ENCODE measurements at regions not wholly inside any gene's neighbourhood (a gene's known extent, or its start where the extent isn't known, plus 50 kb on each side); places are given as distances from the start of the nearest gene placed in this dataset.

DNA sequence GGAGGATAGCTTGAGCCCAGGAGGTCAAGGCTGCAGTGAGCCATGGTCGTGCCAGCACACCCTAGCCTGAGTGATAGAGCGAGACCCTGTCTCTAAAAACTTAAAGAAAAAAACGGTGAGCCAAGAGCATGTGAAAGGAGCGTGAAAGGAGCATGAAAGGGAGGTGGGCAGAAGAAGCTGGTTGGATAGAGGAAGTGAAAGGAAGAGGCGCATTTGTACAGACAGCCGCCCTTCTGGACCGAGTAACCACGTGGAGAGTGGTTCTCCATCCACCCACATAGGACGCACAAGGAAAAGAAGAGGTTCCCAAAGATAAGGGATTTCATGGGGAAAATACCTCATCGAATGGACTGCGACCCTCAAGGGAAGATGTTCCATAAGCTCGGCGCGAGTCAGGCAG is 60.4 kb upstream of the IFNAR2 start:
- TF ChIP-seq, protein P1, sequence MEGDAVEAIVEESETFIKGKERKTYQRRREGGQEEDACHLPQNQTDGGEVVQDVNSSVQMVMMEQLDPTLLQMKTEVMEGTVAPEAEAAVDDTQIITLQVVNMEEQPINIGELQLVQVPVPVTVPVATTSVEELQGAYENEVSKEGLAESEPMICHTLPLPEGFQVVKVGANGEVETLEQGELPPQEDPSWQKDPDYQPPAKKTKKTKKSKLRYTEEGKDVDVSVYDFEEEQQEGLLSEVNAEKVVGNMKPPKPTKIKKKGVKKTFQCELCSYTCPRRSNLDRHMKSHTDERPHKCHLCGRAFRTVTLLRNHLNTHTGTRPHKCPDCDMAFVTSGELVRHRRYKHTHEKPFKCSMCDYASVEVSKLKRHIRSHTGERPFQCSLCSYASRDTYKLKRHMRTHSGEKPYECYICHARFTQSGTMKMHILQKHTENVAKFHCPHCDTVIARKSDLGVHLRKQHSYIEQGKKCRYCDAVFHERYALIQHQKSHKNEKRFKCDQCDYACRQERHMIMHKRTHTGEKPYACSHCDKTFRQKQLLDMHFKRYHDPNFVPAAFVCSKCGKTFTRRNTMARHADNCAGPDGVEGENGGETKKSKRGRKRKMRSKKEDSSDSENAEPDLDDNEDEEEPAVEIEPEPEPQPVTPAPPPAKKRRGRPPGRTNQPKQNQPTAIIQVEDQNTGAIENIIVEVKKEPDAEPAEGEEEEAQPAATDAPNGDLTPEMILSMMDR (IDR thresholded peaks at IDR 0.05): no peak
- no peak for TF ChIP-seq POLR2A (IDR thresholded peaks at IDR 0.05)
